ENCODE measurements at regions not wholly inside any gene's neighbourhood (a gene's known extent, or its start where the extent isn't known, plus 50 kb on each side); places are given as distances from the start of the nearest gene placed in this dataset.

GRCh38 chr16:6099102-6099501, 1001.5 kb upstream of the EEF2KMT start:
- TF ChIP-seq POLR2A (IDR thresholded peaks at IDR 0.05), result no peak
- TF ChIP-seq CTCF (IDR thresholded peaks at IDR 0.05), result no peak
